GM12878 (cell line): ENCODE measurements at regions not wholly inside any gene's neighbourhood (a gene's known extent, or its start where the extent isn't known, plus 50 kb on each side); places are given as distances from the start of the nearest gene placed in this dataset.
A peak's percentile ranks its signal among the peaks of the same experiment; 100 is the strongest.

ENCODE experiments used
- BCL3 ChIP-seq: IDR thresholded peaks from 2 replicates; pipeline ENCODE4 v1.6.1; 2011; ENCODE audit warnings: borderline replicate concordance, low read depth, mild to moderate bottlenecking, moderate library complexity, low read length; ENCODE audit not compliant: insufficient read depth, poor library complexity, severe bottlenecking
- CBX5 ChIP-seq: sonication (generic); IDR thresholded peaks from 2 replicates; pipeline ENCODE4 v1.6.1; 2016; ENCODE audit warnings: low read depth, moderate library complexity, mild to moderate bottlenecking, inconsistent platforms
- EP300 ChIP-seq, 2 experiments: fragments of 150-350 bp in 1 of 2; IDR thresholded peaks; 2 replicates each; pipeline ENCODE4 v1.6.1; 2011 to 2012; ENCODE audit warnings: low read depth in 2 of 2, low read length in 2 of 2, borderline replicate concordance in 1 of 2, improper control_type of control experiment in 1 of 2, inconsistent platforms in 1 of 2; ENCODE audit not compliant: control insufficient read depth in 1 of 2
- ETV6 ChIP-seq, 2 experiments: fragments of 450-650 bp in 1 of 2; IDR thresholded peaks in 1 of 2; conservative IDR thresholded peaks in 1 of 2; 2 replicates each; pipeline ENCODE4 v1.6.1; 2014; ENCODE audit warnings: antibody characterized with exemption in 1 of 2, borderline replicate concordance in 1 of 2, low read depth in 1 of 2, mild to moderate bottlenecking in 1 of 2, moderate library complexity in 1 of 2
- GABPA ChIP-seq: IDR thresholded peaks from 2 replicates; pipeline ENCODE4 v1.6.1; 2014; ENCODE audit warnings: antibody characterized with exemption, low read depth, mild to moderate bottlenecking, inconsistent platforms
- IKZF1 ChIP-seq: fragments of 450-650 bp; conservative IDR thresholded peaks from 2 replicates; pipeline ENCODE4 v1.6.1; 2017; ENCODE audit warnings: antibody characterized with exemption, mild to moderate bottlenecking
- IKZF2 ChIP-seq, 2 experiments: fragments of 450-650 bp; IDR thresholded peaks; 2 replicates each; pipeline ENCODE4 v1.6.1; 2017; ENCODE audit warnings: mild to moderate bottlenecking in 2 of 2, moderate library complexity in 2 of 2
- MEF2A ChIP-seq: IDR thresholded peaks from 2 replicates; pipeline ENCODE4 v1.6.1; 2011; ENCODE audit warnings: low read depth, mild to moderate bottlenecking, low read length, moderate library complexity; ENCODE audit not compliant: insufficient read depth
- MTA3 ChIP-seq: IDR thresholded peaks from 2 replicates; pipeline ENCODE4 v1.6.1; 2012; ENCODE audit warnings: low read length, inconsistent platforms, borderline replicate concordance
- MYB ChIP-seq: fragments of 150-350 bp; IDR thresholded peaks from 2 replicates; pipeline ENCODE4 v1.6.1; 2014; ENCODE audit warnings: mild to moderate bottlenecking, low read depth, low read length, borderline replicate concordance
- NFIC ChIP-seq: IDR thresholded peaks from 2 replicates; pipeline ENCODE4 v1.6.1; 2012; ENCODE audit warnings: low read depth, mild to moderate bottlenecking, inconsistent platforms, low read length, moderate library complexity
- NFXL1 ChIP-seq: fragments of 450-650 bp; IDR thresholded peaks from 2 replicates; pipeline ENCODE4 v1.6.1; 2017; ENCODE audit warnings: antibody characterized with exemption, mild to moderate bottlenecking, borderline replicate concordance
- NFYB ChIP-seq: IDR thresholded peaks from 2 replicates; pipeline ENCODE4 v1.6.1; 2011; ENCODE audit warnings: low read depth, mild to moderate bottlenecking, low read length, improper control_type of control experiment, moderate library complexity; ENCODE audit not compliant: insufficient read depth
- POU2F2 ChIP-seq: IDR thresholded peaks from 3 replicates; pipeline ENCODE4 v1.6.1; 2011; ENCODE audit warnings: low read depth, mild to moderate bottlenecking, low read length, borderline replicate concordance
- RAD21 ChIP-seq: IDR thresholded peaks from 2 replicates; pipeline ENCODE4 v1.6.1; 2011; ENCODE audit warnings: mild to moderate bottlenecking, low read depth, low read length, moderate library complexity; ENCODE audit not compliant: insufficient read depth
- RAD51 ChIP-seq: fragments of 450-650 bp; IDR thresholded peaks from 2 replicates; pipeline ENCODE4 v1.6.1; 2016; ENCODE audit warnings: moderate library complexity, mild to moderate bottlenecking, inconsistent platforms
- RB1 ChIP-seq: fragments of 450-650 bp; formaldehyde crosslinking; IDR thresholded peaks from 2 replicates; pipeline ENCODE4 v1.6.1; 2017; ENCODE audit warnings: mild to moderate bottlenecking, borderline replicate concordance
- RUNX3 ChIP-seq: IDR thresholded peaks from 2 replicates; pipeline ENCODE4 v1.6.1; 2012; ENCODE audit warnings: low read length, inconsistent platforms
- SKIL ChIP-seq: fragments of 450-650 bp; IDR thresholded peaks from 2 replicates; pipeline ENCODE4 v1.6.1; 2017; ENCODE audit warnings: mild to moderate bottlenecking, low read depth, inconsistent platforms; ENCODE audit not compliant: poor library complexity, severe bottlenecking
- SMC3 ChIP-seq: IDR thresholded peaks from 2 replicates; pipeline ENCODE4 v1.6.1; 2011; ENCODE audit warnings: low read length, improper control_type of control experiment, borderline replicate concordance
- SUZ12 ChIP-seq: fragments of 200-600 bp; sonication (generic); IDR thresholded peaks from one replicate; pipeline ENCODE4 v1.6.1; 2018; ENCODE audit warnings: antibody characterized with exemption, mild to moderate bottlenecking; ENCODE audit not compliant: unreplicated experiment
- YBX1 ChIP-seq: fragments of 450-650 bp; IDR thresholded peaks from 2 replicates; pipeline ENCODE4 v1.6.1; 2016; ENCODE audit warnings: antibody characterized with exemption
- ZBED1 ChIP-seq: IDR thresholded peaks from 2 replicates; pipeline ENCODE4 v1.6.1; 2016; ENCODE audit warnings: borderline replicate concordance
- ZNF622 ChIP-seq: fragments of 450-650 bp; IDR thresholded peaks from 2 replicates; pipeline ENCODE4 v1.6.1; 2017; ENCODE audit warnings: mild to moderate bottlenecking, inconsistent platforms
- TF ChIP-seq, protein P1 (sequence below): IDR thresholded peaks from 2 replicates; pipeline ENCODE4 v1.6.1; 2012; ENCODE audit warnings: low read length, inconsistent platforms
- TF ChIP-seq, protein P2 (sequence below): IDR thresholded peaks from 2 replicates; pipeline ENCODE4 v1.6.1; 2011; ENCODE audit warnings: borderline replicate concordance, low read depth, mild to moderate bottlenecking, moderate library complexity, mixed read lengths, low read length; ENCODE audit not compliant: insufficient read depth; ENCODE audit errors: extremely low read length

DNA sequence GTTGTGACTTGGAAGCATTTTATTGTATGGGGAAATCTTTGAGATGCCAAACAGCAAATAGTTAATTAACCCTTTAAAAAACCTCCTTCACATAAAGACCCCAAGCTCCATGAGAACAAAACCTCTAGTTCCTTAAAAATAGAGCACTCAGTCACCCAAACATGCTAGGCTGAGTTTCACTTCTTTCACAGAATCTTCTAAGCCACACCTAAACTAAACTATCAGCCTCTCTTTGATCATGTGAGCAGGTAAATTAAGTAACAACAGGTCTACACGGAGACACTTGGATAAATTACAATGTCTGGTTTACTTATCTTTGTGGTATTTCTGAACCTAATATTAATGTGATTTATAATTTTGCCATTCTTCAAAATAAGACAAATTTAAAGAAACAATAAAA is 205.2 kb upstream of the MARCKS start (continued):
- TF ChIP-seq, protein P1, sequence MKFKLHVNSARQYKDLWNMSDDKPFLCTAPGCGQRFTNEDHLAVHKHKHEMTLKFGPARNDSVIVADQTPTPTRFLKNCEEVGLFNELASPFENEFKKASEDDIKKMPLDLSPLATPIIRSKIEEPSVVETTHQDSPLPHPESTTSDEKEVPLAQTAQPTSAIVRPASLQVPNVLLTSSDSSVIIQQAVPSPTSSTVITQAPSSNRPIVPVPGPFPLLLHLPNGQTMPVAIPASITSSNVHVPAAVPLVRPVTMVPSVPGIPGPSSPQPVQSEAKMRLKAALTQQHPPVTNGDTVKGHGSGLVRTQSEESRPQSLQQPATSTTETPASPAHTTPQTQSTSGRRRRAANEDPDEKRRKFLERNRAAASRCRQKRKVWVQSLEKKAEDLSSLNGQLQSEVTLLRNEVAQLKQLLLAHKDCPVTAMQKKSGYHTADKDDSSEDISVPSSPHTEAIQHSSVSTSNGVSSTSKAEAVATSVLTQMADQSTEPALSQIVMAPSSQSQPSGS, result peak; percentile 67
- TF ChIP-seq GABPA (no peak), EP300 (IDR thresholded peaks at IDR 0.05; ENCODE audit: borderline replicate concordance in 1 of 2, control insufficient read depth in 1 of 2, low read depth in 2 of 2, low read length in 2 of 2) (peak in 1 of 2 experiments; percentile 50; a peak in 2 of 4 replicates), BCL3 (peak; percentile 61), POU2F2 (no peak), ETV6 (conservative IDR thresholded peaks at IDR 0.05 in 1 of 2, IDR thresholded peaks at IDR 0.05 in 1 of 2; ENCODE audit: borderline replicate concordance in 1 of 2, low read depth in 1 of 2) (no peak), IKZF1 (peak; percentile 26; the same call in 1 of the 2 replicates), NFXL1 (no peak), ZBED1 (0 out of 2 replicates have a peak, but pooled peaks have one; percentile 34), NFIC (peak; percentile 66; the same call in 1 of the 2 replicates), ZNF622 (no peak), SKIL (peak; percentile 28), MTA3 (peak; percentile 39; the same call in 1 of the 2 replicates), YBX1 (no peak), MEF2A (0 out of 2 replicates have a peak, but pooled peaks have one; percentile 35), RAD51 (peak; percentile 66; the same call in 1 of the 2 replicates), RAD21 (0 out of 2 replicates have a peak, but pooled peaks have one; percentile 2), RUNX3 (peak; percentile 57), SUZ12 (no peak), IKZF2 (IDR thresholded peaks at IDR 0.05) (peak; percentile 52 to 53; a peak in 2 of 4 replicates), RB1 (no peak), MYB (no peak), NFYB (no peak), CBX5 (no peak), SMC3 (peak; percentile 24; the same call in 1 of the 2 replicates)
- TF ChIP-seq, protein P2, sequence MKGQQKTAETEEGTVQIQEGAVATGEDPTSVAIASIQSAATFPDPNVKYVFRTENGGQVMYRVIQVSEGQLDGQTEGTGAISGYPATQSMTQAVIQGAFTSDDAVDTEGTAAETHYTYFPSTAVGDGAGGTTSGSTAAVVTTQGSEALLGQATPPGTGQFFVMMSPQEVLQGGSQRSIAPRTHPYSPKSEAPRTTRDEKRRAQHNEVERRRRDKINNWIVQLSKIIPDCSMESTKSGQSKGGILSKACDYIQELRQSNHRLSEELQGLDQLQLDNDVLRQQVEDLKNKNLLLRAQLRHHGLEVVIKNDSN, result no peak
